K562 (cell line): ENCODE measurements at regions not wholly inside any gene's neighbourhood (a gene's known extent, or its start where the extent isn't known, plus 50 kb on each side); places are given as distances from the start of the nearest gene placed in this dataset.

Experiments
- ATAC-seq: fragments of 200-7000 bp; cut with Tn5 transposase; 3 replicates; pipeline ENCODE4 v1.9.1; 2020; ENCODE audit warnings: moderate library complexity
- BruUV-seq: library from RNA; stranded (reverse); fragments of 400-500 nt; replicated peaks from 2 replicates; lab custom pipeline; 2021; lab: Mats Ljungman, UMichigan
- CTCF ChIA-PET: fragments of 300-600 bp; formaldehyde crosslinking; extraction: SDS; loops from one replicate; lab custom pipeline; 2021; ENCODE audit warnings: low intra/inter-chr PET ratio; lab: Yijun Ruan, JAX
- POLR2A ChIA-PET: fragments of 300-600, 350-650 bp; sonication (Branson Sonifier 250); formaldehyde crosslinking; extraction: SDS; loops from one replicate; lab custom pipeline; 2021; ENCODE audit warnings: antibody characterized with exemption, inconsistent platforms; lab: Yijun Ruan, JAX
- DNase-seq, 4 experiments: peaks; one replicate each; pipeline versions ENCODE4 v3.0.0 to v3.0.0-alpha.2; 2011 to 2018; ENCODE audit warnings: low spot score in 3 of 4, mixed read lengths in 3 of 4; ENCODE audit errors: extremely low read depth in 1 of 4
- FAIRE-seq: peaks from 2 replicates; lab custom pipeline; 2011; peaks lifted over from hg19 to GRCh38; lab: Jason Lieb, UNC
- H2AFZ ChIP-seq: 2 replicates; pipeline ENCODE4 v1.6.0; 2011; ENCODE audit warnings: low read depth, low read length, control low read depth, inconsistent platforms
- H3K27ac ChIP-seq: fragments of 200-600 bp; 3 replicates; pipeline ENCODE4 v1.8.0; 2011; ENCODE audit warnings: low read depth, mild to moderate bottlenecking, control low read depth, inconsistent platforms, low read length, moderate library complexity, mixed read lengths; ENCODE audit errors: extremely low read depth
- H3K27me3 ChIP-seq, 2 experiments: fragments of 300-600 bp in 1 of 2; 2 replicates in 1 of 2; 3 replicates in 1 of 2; pipeline versions ENCODE4 v1.6.0 to v1.8.0; 2011; ENCODE audit warnings: inconsistent platforms in 2 of 2, low read length in 2 of 2, mild to moderate bottlenecking in 1 of 2, mixed read lengths in 1 of 2, moderate library complexity in 1 of 2; ENCODE audit not compliant: control insufficient read depth in 2 of 2, insufficient read depth in 2 of 2
- H3K36me3 ChIP-seq: fragments of 300-600 bp; 3 replicates; pipeline ENCODE4 v1.8.0; 2011; ENCODE audit warnings: mild to moderate bottlenecking, low read length, inconsistent platforms; ENCODE audit not compliant: control insufficient read depth, insufficient read depth
- H3K4me1 ChIP-seq, 2 experiments: fragments of 200-600 bp in 1 of 2; replicated peaks in 1 of 2; 2 replicates in 1 of 2; 3 replicates in 1 of 2; pipeline versions ENCODE4 v1.5.1 to v1.8.0; 2011; ENCODE audit warnings: inconsistent platforms in 2 of 2, low read length in 2 of 2, mild to moderate bottlenecking in 1 of 2, mixed read lengths in 1 of 2, moderate library complexity in 1 of 2; ENCODE audit not compliant: control insufficient read depth in 2 of 2, insufficient read depth in 2 of 2
- H3K4me2 ChIP-seq: 2 replicates; pipeline ENCODE4 v1.6.1; 2011; ENCODE audit warnings: low read length, control low read depth, inconsistent platforms, mixed read lengths; ENCODE audit not compliant: insufficient read depth
- H3K4me3 ChIP-seq: fragments of 200-600 bp; sonication (generic), shearing (Covaris generic); 2 replicates; pipeline ENCODE4 v1.5.1; 2016; ENCODE audit warnings: control low read depth, inconsistent platforms
- H3K79me2 ChIP-seq: fragments of 200-600 bp; 3 replicates; pipeline ENCODE4 v1.8.0; 2011; ENCODE audit warnings: low read length, inconsistent platforms; ENCODE audit not compliant: control insufficient read depth, insufficient read depth
- H3K9ac ChIP-seq, 2 experiments: 2 replicates each; pipeline versions ENCODE4 v1.6.0 to v1.6.1; 2011; ENCODE audit warnings: low read depth in 2 of 2, low read length in 2 of 2, control low read depth in 1 of 2, inconsistent platforms in 1 of 2, mild to moderate bottlenecking in 1 of 2, mixed read lengths in 1 of 2; ENCODE audit not compliant: insufficient read depth in 1 of 2
- H3K9me1 ChIP-seq: one replicate; pipeline ENCODE4 v1.6.0; 2011; ENCODE audit warnings: inconsistent platforms, mild to moderate bottlenecking, low read length, moderate library complexity; ENCODE audit not compliant: control insufficient read depth, insufficient read depth
- H3K9me3 ChIP-seq: replicated peaks from 2 replicates; pipeline ENCODE4 v1.5.1; 2011; ENCODE audit warnings: low read depth, low read length, inconsistent platforms; ENCODE audit not compliant: control insufficient read depth, insufficient read depth
- H4K20me1 ChIP-seq: replicated peaks from 2 replicates; pipeline ENCODE4 v1.6.1; 2011; ENCODE audit warnings: low read length, inconsistent platforms, mixed read lengths; ENCODE audit not compliant: control insufficient read depth, insufficient read depth
- BRD4 ChIP-seq: fragments of 200-600 bp; sonication (generic); IDR thresholded peaks from 2 replicates; pipeline ENCODE4 v1.6.1; 2017; ENCODE audit warnings: inconsistent platforms
- HINFP ChIP-seq: fragments of 450-650 bp; conservative IDR thresholded peaks from 2 replicates; pipeline ENCODE4 v1.6.1; 2016; ENCODE audit warnings: missing genetic modification characterization, low read depth, mild to moderate bottlenecking, control low read depth, missing compliant biosample characterization
- HNRNPLL ChIP-seq: fragments of 200-400 bp; formaldehyde crosslinking; IDR thresholded peaks from 2 replicates; pipeline ENCODE4 v1.6.1; 2017; ENCODE audit warnings: low read length, low read depth, mild to moderate bottlenecking; ENCODE audit not compliant: poor library complexity, severe bottlenecking
- KAT8 ChIP-seq: fragments of 450-650 bp; IDR thresholded peaks from 2 replicates; pipeline ENCODE4 v1.6.1; 2016; ENCODE audit warnings: low read depth, mild to moderate bottlenecking
- MNT ChIP-seq, 2 experiments: fragments of 450-650 bp; conservative IDR thresholded peaks; 2 replicates each; pipeline ENCODE4 v1.6.1; 2017; ENCODE audit warnings: mild to moderate bottlenecking in 2 of 2, moderate library complexity in 2 of 2
- ZNF318 ChIP-seq, 2 experiments: fragments of 450-650 bp; IDR thresholded peaks; 2 replicates each; pipeline ENCODE4 v1.6.1; 2016; ENCODE audit warnings: mild to moderate bottlenecking in 2 of 2, borderline replicate concordance in 1 of 2, low read depth in 1 of 2, moderate library complexity in 1 of 2
- WGBS: fragments of 100-300 bp; shearing (Covaris generic); methylation state at CpG from one replicate; pipeline ENCODE4 v1.1.6; 2016; ENCODE audit warnings: low coverage, mixed read lengths; ENCODE audit not compliant: insufficient coverage; ENCODE audit errors: missing lambda C conversion rate; 5-methylcytosine and 5-hydroxymethylcytosine counted together
- in situ Hi-C: fragments of 300-500 bp; cut with MboI; formaldehyde crosslinking; loops from 4 replicates; pipeline ENCODE4 v1.15.0; 2018; ENCODE audit warnings: inconsistent platforms, mixed read lengths
- intact Hi-C: fragments of 100-400 bp; cut with micrococcal nuclease; formaldehyde crosslinking; loops from 2 replicates; pipeline ENCODE4 v1.14.2; 2022
- TF ChIP-seq, protein P1 (sequence below), 2 experiments: fragments of 450-650 bp in 1 of 2; IDR thresholded peaks; 2 replicates each; pipeline ENCODE4 v1.6.1; 2011 to 2017; ENCODE audit warnings: low read depth in 2 of 2, antibody characterized with exemption in 1 of 2, borderline replicate concordance in 1 of 2, low read length in 1 of 2, mild to moderate bottlenecking in 1 of 2, mixed read lengths in 1 of 2; ENCODE audit not compliant: control insufficient read depth in 1 of 2

GRCh38 chr2:126038861-126039260 lies 617.1 kb upstream of the GYPC start:
- POLR2A ChIA-PET = no interaction called here
- H3K9me1 ChIP-seq = no peaks in the 10 kb centered on the region
- FAIRE-seq (no peak), ATAC-seq (no peak), DNase-seq (no peak)
- no peak overlapping the region for H3K4me3 ChIP-seq
- H3K4me2 ChIP-seq = no peak overlapping the region
- intact Hi-C loops (no loop called here), in situ Hi-C loops (no loop called here)
- no peaks in the 10 kb centered on the region for H3K9me3 ChIP-seq
- H3K36me3 ChIP-seq = no peaks in the 10 kb centered on the region
- H2AFZ ChIP-seq = no peak overlapping the region
- no peaks in the 10 kb centered on the region for H3K27me3 ChIP-seq
- BruUV-seq = no TSS peak
- no peaks in the 10 kb centered on the region for H3K4me1 ChIP-seq
- H3K27ac ChIP-seq = no peak overlapping the region
- CTCF ChIA-PET = no interaction called here
- WGBS = 0% methylated on average over 2 of the region's 2 CpGs
- H3K79me2 ChIP-seq = no peaks in the 10 kb centered on the region
- H3K9ac ChIP-seq = no peak overlapping the region
- H4K20me1 ChIP-seq = no peaks in the 10 kb centered on the region
- TF ChIP-seq, protein P1, sequence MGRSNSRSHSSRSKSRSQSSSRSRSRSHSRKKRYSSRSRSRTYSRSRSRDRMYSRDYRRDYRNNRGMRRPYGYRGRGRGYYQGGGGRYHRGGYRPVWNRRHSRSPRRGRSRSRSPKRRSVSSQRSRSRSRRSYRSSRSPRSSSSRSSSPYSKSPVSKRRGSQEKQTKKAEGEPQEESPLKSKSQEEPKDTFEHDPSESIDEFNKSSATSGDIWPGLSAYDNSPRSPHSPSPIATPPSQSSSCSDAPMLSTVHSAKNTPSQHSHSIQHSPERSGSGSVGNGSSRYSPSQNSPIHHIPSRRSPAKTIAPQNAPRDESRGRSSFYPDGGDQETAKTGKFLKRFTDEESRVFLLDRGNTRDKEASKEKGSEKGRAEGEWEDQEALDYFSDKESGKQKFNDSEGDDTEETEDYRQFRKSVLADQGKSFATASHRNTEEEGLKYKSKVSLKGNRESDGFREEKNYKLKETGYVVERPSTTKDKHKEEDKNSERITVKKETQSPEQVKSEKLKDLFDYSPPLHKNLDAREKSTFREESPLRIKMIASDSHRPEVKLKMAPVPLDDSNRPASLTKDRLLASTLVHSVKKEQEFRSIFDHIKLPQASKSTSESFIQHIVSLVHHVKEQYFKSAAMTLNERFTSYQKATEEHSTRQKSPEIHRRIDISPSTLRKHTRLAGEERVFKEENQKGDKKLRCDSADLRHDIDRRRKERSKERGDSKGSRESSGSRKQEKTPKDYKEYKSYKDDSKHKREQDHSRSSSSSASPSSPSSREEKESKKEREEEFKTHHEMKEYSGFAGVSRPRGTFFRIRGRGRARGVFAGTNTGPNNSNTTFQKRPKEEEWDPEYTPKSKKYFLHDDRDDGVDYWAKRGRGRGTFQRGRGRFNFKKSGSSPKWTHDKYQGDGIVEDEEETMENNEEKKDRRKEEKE (IDR thresholded peaks at IDR 0.05; ENCODE audit: borderline replicate concordance in 1 of 2, control insufficient read depth in 1 of 2, low read depth in 2 of 2, low read length in 1 of 2) = no peak
- TF ChIP-seq KAT8 (no peak), ZNF318 (IDR thresholded peaks at IDR 0.05; ENCODE audit: borderline replicate concordance in 1 of 2, low read depth in 1 of 2) (no peak), BRD4 (no peak), HNRNPLL (no peak), MNT (conservative IDR thresholded peaks at IDR 0.05) (no peak), HINFP (tag) (no peak)
